Esophagus muscularis mucosa (tissue), 3 donors: ENCODE measurements at regions not wholly inside any gene's neighbourhood (a gene's known extent, or its start where the extent isn't known, plus 50 kb on each side); places are given as distances from the start of the nearest gene placed in this dataset.

Experiments
- CTCF ChIP-seq, 3 experiments: fragments of 200-600 bp in 2 of 3; fragments of 450-650 bp in 1 of 3; sonication (generic) in 2 of 3; IDR thresholded peaks; one replicate each; pipeline ENCODE4 v1.5.1; 2017 to 2019; ENCODE audit warnings: antibody characterized with exemption in 3 of 3, mild to moderate bottlenecking in 2 of 3, moderate library complexity in 1 of 3
- POLR2A ChIP-seq: fragments of 450-650 bp; IDR thresholded peaks from one replicate; pipeline ENCODE4 v1.6.1; 2017; ENCODE audit warnings: antibody characterized with exemption, moderate library complexity, mild to moderate bottlenecking, low read depth
- POLR2AphosphoS5 ChIP-seq, 2 donors: sonication (generic); formaldehyde crosslinking; IDR thresholded peaks; one replicate each; pipeline ENCODE4 v1.6.1; 2017; ENCODE audit warnings: antibody characterized with exemption in 2 of 2

DNA sequence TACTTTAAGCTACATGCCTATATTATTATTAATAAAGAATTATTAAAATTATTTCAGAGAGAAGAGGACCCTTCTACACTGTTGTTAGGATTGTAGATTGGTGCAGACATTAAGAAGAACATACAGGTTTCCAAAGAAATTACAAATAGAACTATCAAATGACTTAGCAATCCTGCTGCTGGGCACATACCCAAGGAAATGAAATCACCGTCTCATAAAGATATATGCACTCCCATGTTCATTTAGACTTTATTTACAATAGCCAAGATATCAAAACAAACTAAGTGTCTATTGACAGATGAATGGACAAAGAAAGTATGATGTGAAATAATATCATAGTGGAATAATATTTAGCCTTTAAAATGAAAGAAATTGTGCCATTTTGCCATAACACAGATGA lies 687.7 kb upstream of the POU3F2 start:
- TF ChIP-seq CTCF (IDR thresholded peaks at IDR 0.05) (no peak), POLR2A (no peak), POLR2AphosphoS5 (IDR thresholded peaks at IDR 0.05) (no peak)
